ENCODE measurements at regions not wholly inside any gene's neighbourhood (a gene's known extent, or its start where the extent isn't known, plus 50 kb on each side); places are given as distances from the start of the nearest gene placed in this dataset.

DNA sequence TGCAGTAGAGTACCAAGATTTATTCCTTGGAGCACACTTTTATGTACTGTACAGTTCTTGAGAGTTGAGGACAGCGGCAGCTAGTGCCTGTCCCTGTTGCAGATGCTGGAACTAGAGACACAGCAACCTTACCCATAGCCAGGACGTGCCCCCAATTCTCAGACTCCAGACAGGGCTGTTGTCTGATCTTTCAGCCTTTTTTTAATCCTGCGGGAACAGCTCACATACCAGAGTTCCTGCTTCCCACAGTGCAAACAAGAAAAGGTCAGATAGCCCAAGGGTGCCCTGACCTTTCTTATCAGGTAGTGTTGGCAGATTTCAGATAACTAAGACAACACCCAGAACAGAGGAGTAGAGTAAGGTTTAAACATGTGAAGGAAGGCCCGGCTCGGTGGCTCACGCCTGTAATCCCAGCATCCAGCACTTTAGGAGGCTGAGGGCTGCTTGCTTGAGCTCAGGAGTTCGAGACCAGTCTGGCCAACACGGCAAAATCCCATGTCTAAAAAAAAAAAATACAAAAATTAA, 78.5 kb downstream of the DOP1B start (continued):
- TF ChIP-seq E2F1 (CRISPR knock-in tag; IDR thresholded peaks at IDR 0.05) (no peak), DMTF1 (CRISPR knock-in tag; IDR thresholded peaks at IDR 0.05) (no peak), RFXANK (CRISPR knock-in tag; IDR thresholded peaks at IDR 0.05) (0 out of 2 replicates have a peak, but pooled peaks have one; percentile 72), AHR (CRISPR knock-in tag; IDR thresholded peaks at IDR 0.05) (no peak), ZMYM3 (CRISPR knock-in tag; IDR thresholded peaks at IDR 0.05) (peak; percentile 75; the same call in 1 of the 2 replicates), RELA (CRISPR knock-in tag; IDR thresholded peaks at IDR 0.05) (no peak), PPARG (CRISPR knock-in tag; conservative IDR thresholded peaks at IDR 0.05) (peak; percentile 87), CREM (IDR thresholded peaks at IDR 0.05) (peak; percentile 73), CREM (CRISPR knock-in tag; IDR thresholded peaks at IDR 0.05) (no peak), XRCC5 (optimal IDR thresholded peaks at IDR 0.05; ENCODE audit: low read length) (peak; percentile 75), SAP130 (CRISPR knock-in tag; IDR thresholded peaks at IDR 0.05; ENCODE audit: low read depth) (peak; percentile 87), LCORL (IDR thresholded peaks at IDR 0.05) (no peak), LCORL (CRISPR knock-in tag; IDR thresholded peaks at IDR 0.05) (0 out of 2 replicates have a peak, but pooled peaks have one; percentile 62), ZFX (CRISPR knock-in tag; IDR thresholded peaks at IDR 0.05; ENCODE audit: low read depth) (peak; percentile 54), PRMT3 (CRISPR knock-in tag; IDR thresholded peaks at IDR 0.05; ENCODE audit: borderline replicate concordance, low read depth) (no peak), CREB1 (IDR thresholded peaks at IDR 0.05) (no peak), CREB1 (CRISPR knock-in tag; IDR thresholded peaks at IDR 0.05) (peak; percentile 62; the same call in 1 of the 2 replicates), ZNF335 (CRISPR knock-in tag; IDR thresholded peaks at IDR 0.05) (0 out of 2 replicates have a peak, but pooled peaks have one; percentile 37), HMG20B (CRISPR knock-in tag; conservative IDR thresholded peaks at IDR 0.05) (peak; percentile 98), HOXA3 (CRISPR knock-in tag; IDR thresholded peaks at IDR 0.05) (peak; percentile 62), THAP11 (CRISPR knock-in tag; IDR thresholded peaks at IDR 0.05) (peak; percentile 66)
- TF ChIP-seq, protein P1, sequence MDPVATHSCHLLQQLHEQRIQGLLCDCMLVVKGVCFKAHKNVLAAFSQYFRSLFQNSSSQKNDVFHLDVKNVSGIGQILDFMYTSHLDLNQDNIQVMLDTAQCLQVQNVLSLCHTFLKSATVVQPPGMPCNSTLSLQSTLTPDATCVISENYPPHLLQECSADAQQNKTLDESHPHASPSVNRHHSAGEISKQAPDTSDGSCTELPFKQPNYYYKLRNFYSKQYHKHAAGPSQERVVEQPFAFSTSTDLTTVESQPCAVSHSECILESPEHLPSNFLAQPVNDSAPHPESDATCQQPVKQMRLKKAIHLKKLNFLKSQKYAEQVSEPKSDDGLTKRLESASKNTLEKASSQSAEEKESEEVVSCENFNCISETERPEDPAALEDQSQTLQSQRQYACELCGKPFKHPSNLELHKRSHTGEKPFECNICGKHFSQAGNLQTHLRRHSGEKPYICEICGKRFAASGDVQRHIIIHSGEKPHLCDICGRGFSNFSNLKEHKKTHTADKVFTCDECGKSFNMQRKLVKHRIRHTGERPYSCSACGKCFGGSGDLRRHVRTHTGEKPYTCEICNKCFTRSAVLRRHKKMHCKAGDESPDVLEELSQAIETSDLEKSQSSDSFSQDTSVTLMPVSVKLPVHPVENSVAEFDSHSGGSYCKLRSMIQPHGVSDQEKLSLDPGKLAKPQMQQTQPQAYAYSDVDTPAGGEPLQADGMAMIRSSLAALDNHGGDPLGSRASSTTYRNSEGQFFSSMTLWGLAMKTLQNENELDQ (CRISPR knock-in tag; IDR thresholded peaks at IDR 0.05; ENCODE audit: borderline replicate concordance), result 0 out of 2 replicates have a peak, but pooled peaks have one; percentile 55
- TF ChIP-seq, protein P2, sequence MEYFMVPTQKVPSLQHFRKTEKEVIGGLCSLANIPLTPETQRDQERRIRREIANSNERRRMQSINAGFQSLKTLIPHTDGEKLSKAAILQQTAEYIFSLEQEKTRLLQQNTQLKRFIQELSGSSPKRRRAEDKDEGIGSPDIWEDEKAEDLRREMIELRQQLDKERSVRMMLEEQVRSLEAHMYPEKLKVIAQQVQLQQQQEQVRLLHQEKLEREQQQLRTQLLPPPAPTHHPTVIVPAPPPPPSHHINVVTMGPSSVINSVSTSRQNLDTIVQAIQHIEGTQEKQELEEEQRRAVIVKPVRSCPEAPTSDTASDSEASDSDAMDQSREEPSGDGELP (IDR thresholded peaks at IDR 0.05; ENCODE audit: borderline replicate concordance, low read depth), result peak; percentile 35; the same call in 1 of the 2 replicates
- TF ChIP-seq, protein P3, sequence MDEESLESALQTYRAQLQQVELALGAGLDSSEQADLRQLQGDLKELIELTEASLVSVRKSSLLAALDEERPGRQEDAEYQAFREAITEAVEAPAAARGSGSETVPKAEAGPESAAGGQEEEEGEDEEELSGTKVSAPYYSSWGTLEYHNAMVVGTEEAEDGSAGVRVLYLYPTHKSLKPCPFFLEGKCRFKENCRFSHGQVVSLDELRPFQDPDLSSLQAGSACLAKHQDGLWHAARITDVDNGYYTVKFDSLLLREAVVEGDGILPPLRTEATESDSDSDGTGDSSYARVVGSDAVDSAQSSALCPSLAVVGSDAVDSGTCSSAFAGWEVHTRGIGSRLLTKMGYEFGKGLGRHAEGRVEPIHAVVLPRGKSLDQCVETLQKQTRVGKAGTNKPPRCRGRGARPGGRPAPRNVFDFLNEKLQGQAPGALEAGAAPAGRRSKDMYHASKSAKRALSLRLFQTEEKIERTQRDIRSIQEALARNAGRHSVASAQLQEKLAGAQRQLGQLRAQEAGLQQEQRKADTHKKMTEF (CRISPR knock-in tag; IDR thresholded peaks at IDR 0.05), result peak; percentile 83

Measured in HepG2 (cell line).